ENCODE measurements at regions not wholly inside any gene's neighbourhood (a gene's known extent, or its start where the extent isn't known, plus 50 kb on each side); places are given as distances from the start of the nearest gene placed in this dataset.

- TF ChIP-seq YY1 (IDR thresholded peaks at IDR 0.05) (no peak), CTCF (IDR thresholded peaks at IDR 0.05; ENCODE audit: low read depth, low read length, missing input control) (no peak), JUND (IDR thresholded peaks at IDR 0.05) (no peak), TAF1 (conservative IDR thresholded peaks at IDR 0.05) (no peak), SP1 (IDR thresholded peaks at IDR 0.05) (no peak)
- TF ChIP-seq, protein P1, sequence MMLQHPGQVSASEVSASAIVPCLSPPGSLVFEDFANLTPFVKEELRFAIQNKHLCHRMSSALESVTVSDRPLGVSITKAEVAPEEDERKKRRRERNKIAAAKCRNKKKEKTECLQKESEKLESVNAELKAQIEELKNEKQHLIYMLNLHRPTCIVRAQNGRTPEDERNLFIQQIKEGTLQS (IDR thresholded peaks at IDR 0.05) = no peak
- TF ChIP-seq, protein P2, sequence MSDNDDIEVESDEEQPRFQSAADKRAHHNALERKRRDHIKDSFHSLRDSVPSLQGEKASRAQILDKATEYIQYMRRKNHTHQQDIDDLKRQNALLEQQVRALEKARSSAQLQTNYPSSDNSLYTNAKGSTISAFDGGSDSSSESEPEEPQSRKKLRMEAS (IDR thresholded peaks at IDR 0.05) = no peak
These were observed 95.2 kb downstream of the CRPPA start for GRCh38 chr7:16326106-16326505.

Data from liver (tissue), 3 donors.